Epithelial cell of proximal tubule (primary cell): ENCODE measurements at regions not wholly inside any gene's neighbourhood (a gene's known extent, or its start where the extent isn't known, plus 50 kb on each side); places are given as distances from the start of the nearest gene placed in this dataset.

Experiments
- DNase-seq: peaks from one replicate; pipeline ENCODE4 v3.0.0-alpha.2; 2011; ENCODE audit warnings: low read depth
- H3K4me3 ChIP-seq: 2 replicates; pipeline ENCODE4 v1.5.1; 2011; ENCODE audit warnings: low read depth, mild to moderate bottlenecking, low read length
- TF ChIP-seq, protein P1 (sequence below): conservative IDR thresholded peaks from 2 replicates; pipeline ENCODE4 v1.5.1; 2012; ENCODE audit warnings: low read depth, mild to moderate bottlenecking, low read length

- no peak for DNase-seq
- TF ChIP-seq, protein P1, sequence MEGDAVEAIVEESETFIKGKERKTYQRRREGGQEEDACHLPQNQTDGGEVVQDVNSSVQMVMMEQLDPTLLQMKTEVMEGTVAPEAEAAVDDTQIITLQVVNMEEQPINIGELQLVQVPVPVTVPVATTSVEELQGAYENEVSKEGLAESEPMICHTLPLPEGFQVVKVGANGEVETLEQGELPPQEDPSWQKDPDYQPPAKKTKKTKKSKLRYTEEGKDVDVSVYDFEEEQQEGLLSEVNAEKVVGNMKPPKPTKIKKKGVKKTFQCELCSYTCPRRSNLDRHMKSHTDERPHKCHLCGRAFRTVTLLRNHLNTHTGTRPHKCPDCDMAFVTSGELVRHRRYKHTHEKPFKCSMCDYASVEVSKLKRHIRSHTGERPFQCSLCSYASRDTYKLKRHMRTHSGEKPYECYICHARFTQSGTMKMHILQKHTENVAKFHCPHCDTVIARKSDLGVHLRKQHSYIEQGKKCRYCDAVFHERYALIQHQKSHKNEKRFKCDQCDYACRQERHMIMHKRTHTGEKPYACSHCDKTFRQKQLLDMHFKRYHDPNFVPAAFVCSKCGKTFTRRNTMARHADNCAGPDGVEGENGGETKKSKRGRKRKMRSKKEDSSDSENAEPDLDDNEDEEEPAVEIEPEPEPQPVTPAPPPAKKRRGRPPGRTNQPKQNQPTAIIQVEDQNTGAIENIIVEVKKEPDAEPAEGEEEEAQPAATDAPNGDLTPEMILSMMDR, result no peak
- H3K4me3 ChIP-seq, result no peak overlapping the region
Observed at GRCh38 chr4:156576946-156577345, 394.7 kb downstream of the PDGFC start.

DNA sequence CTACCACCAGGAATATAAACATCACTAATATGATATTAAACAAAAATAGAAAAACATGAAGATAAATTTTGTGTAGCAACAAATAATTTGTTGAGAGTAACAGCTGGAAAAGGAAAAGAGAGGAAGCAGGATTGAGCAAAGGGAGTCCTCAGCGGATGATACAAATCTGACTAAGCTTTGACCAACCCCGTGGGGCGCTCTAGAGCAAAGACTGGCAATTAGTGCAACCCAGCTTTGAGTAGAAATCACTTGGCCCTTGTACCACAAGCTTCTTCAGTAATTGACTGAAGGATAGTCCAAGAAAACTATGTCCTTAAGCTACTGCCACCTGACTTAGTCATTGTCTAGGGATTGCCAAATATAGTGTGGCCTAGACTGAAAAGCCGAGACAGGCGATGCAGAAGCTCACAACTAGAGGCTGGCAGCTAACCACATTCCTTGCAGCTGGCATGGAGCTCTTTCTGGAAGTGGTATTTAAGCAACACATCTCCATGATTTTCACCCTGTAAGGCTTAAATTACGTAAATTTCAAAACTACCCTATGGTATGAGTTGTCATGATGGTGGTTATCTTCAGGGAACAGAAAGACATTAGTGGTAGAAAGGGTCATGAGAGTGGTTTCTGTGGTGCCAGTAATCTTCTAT is 396.0 kb downstream of the PDGFC start:
- TF ChIP-seq, protein P1, result no peak
- DNase-seq, result no peak
- no peak overlapping the region for H3K4me3 ChIP-seq

GRCh38 chr4:156571146-156571545 is 400.5 kb downstream of the PDGFC start:
- no peak overlapping the region for H3K4me3 ChIP-seq
- TF ChIP-seq, protein P1, result no peak
- DNase-seq, result no peak

GRCh38 chr4:156569535-156569934 is 402.1 kb downstream of the PDGFC start:
- TF ChIP-seq, protein P1, result no peak

DNA sequence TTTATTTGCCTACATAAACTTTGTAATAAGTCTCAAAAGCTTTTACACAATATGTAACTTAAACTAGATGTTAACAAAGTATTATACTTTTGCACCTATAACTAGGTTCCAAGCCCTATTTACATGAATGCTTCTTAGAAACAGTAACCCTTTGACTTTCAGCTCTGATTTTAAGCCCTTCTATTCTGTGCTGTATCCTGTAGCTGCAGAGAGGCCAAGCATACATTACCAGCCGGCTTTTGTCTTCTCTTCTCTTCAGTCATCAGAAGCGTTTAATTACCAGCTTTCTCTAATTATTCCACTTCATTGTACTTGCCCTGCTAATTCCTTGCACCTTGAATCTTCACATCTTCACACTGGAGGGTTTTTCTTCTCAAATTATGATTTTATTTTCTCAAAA is 403.1 kb downstream of the PDGFC start:
- H3K4me3 ChIP-seq, result no peak overlapping the region
- TF ChIP-seq, protein P1, result no peak
- DNase-seq, result no peak

More at GRCh38 chr4:156569535-156569934, 402.1 kb downstream of the PDGFC start:
- no peak for DNase-seq
- H3K4me3 ChIP-seq, result no peak overlapping the region

DNA sequence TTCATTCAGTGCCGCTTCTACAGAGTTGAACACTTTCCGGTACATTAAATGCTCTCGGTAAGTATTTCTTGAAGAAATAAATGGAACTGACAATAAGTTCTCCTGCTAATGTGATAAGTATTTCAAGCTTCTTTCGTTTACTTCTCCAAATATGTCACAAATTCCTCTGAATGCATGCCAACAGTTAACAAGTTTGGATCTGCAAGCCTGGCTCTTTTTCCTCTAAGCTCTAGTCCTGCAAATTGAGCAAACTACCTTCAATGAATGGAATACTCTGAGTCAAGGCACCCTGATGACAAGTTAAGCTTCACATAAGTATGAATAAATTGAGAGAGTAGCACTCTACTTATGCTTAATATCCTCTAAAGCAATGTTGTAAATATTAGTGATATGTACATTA is 403.6 kb downstream of the PDGFC start:
- TF ChIP-seq, protein P1, result no peak
- H3K4me3 ChIP-seq, result no peak overlapping the region
- no peak for DNase-seq

GRCh38 chr4:156560701-156561100 is 410.9 kb downstream of the PDGFC start:
- DNase-seq, result no peak
- H3K4me3 ChIP-seq, result no peak overlapping the region
- TF ChIP-seq, protein P1, result no peak
